ENCODE measurements at regions not wholly inside any gene's neighbourhood (a gene's known extent, or its start where the extent isn't known, plus 50 kb on each side); places are given as distances from the start of the nearest gene placed in this dataset.

DNA sequence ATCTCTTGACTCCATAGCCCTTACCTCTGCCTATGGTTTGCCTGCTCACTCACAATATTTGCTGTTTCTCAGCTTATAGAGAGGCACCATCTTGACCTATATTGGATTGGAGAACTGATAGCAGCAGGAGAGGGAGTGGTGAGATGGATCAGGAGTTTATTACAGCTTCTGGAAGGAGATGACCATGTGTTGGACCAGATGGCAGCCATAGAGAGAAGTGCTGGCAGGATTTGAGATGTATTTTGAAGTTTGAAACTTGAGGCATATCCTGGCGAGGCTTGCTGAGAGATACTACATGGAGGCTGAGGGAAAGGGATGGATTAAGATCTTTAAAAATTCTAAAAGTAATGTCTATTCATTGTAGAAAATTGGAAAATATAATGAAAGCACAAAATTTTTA is 198.0 kb upstream of the ZFP64 start:
- Histone ChIP-seq H3K4me1 (no peaks in the 10 kb centered on the region), H3K27me3 (replicated peaks in 1 of 7) (no peaks in the 10 kb centered on the region), H3K36me3 (no peaks in the 10 kb centered on the region), H3K27ac (no peak overlapping the region), H3K9me3 (no peaks in the 10 kb centered on the region), H3K4me3 (no peak overlapping the region)
- DNase-seq, result no peak
- intact Hi-C loops (cut with DNase I; ENCODE audit: low total_unique reads), result no loop called here
- no peak for TF ChIP-seq POLR2A (IDR thresholded peaks at IDR 0.05)
- TF ChIP-seq POLR2AphosphoS5 (IDR thresholded peaks at IDR 0.05), result no peak
- TF ChIP-seq, protein P1, sequence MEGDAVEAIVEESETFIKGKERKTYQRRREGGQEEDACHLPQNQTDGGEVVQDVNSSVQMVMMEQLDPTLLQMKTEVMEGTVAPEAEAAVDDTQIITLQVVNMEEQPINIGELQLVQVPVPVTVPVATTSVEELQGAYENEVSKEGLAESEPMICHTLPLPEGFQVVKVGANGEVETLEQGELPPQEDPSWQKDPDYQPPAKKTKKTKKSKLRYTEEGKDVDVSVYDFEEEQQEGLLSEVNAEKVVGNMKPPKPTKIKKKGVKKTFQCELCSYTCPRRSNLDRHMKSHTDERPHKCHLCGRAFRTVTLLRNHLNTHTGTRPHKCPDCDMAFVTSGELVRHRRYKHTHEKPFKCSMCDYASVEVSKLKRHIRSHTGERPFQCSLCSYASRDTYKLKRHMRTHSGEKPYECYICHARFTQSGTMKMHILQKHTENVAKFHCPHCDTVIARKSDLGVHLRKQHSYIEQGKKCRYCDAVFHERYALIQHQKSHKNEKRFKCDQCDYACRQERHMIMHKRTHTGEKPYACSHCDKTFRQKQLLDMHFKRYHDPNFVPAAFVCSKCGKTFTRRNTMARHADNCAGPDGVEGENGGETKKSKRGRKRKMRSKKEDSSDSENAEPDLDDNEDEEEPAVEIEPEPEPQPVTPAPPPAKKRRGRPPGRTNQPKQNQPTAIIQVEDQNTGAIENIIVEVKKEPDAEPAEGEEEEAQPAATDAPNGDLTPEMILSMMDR (IDR thresholded peaks at IDR 0.05 in 8 of 11, conservative IDR thresholded peaks at IDR 0.05 in 3 of 11), result no peak
- 84 to 93% (median 91%) methylated on average over 1 of the region's 1 CpG for WGBS, 5 donors

DNA sequence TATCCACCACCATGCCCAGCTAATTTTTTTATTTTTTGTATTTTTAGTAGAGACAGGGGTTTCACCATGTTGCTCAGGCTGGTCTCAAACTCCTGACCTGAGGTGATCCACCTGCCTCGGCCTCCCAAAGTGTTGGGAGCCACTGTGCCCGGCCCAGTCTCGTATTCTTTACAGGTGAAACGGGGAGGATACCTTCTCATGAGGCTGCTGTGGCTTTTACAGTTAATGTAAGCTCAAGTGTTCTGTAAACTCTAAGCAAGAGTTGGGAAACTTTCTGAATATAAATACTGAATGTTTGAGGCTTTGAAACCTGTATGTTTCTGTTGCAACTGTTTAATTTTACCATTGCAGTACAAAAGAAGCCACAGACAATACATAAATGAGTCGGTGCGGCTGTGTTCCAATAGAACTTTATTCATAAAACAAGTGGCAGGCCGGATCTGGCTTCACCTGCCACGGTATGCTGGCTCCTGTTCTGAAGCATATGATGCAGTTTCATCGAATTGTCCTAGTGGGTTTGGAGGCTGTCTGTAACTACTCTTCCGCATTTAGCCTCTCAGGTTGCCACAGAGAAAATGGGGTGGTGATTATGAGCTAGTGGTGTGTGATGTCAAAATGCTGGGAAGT is 192.5 kb upstream of the ZFP64 start:
- no peaks in the 10 kb centered on the region for H3K4me1 ChIP-seq
- H3K4me3 ChIP-seq, result no peak overlapping the region
- DNase-seq, result no peak
- no peaks in the 10 kb centered on the region for H3K27me3 ChIP-seq (replicated peaks in 1 of 7)
- intact Hi-C loops (cut with DNase I; ENCODE audit: low total_unique reads), result no loop called here
- no peaks in the 10 kb centered on the region for H3K36me3 ChIP-seq
- no peak overlapping the region for H3K27ac ChIP-seq
- 86 to 95% (median 87%) methylated on average over 10 of the region's 10 CpGs for WGBS, 5 donors
- peaks cover 0 to 10% (median 8%) of the 10 kb centered on the region in 8 donors for H3K9me3 ChIP-seq
- TF ChIP-seq, protein P1 (IDR thresholded peaks at IDR 0.05 in 8 of 11, conservative IDR thresholded peaks at IDR 0.05 in 3 of 11), result no peak
- TF ChIP-seq POLR2AphosphoS5 (IDR thresholded peaks at IDR 0.05) (no peak), POLR2A (IDR thresholded peaks at IDR 0.05) (no peak)

DNA sequence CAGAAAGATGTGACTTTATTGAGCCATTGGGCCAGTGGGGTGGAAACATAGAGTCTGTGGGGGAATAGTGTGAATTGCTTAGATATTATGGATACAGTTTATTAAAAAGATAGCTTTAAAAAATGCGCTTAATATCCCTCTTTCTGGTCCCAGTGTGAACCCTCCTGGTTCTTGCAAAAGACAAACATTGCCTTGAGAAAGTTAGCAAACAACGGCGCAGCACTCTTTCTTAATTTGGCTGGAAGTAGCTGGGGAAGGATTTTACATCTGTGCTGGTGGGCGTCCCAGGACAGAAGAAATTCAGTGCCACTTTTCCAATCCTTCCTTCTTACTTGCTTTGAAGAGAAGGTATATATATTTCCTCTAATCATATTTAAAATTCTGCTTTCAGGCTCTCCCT is 191.4 kb upstream of the ZFP64 start:
- Histone ChIP-seq H3K4me3 (no peak overlapping the region), H3K9me3 (peaks cover 0 to 10% (median 8%) of the 10 kb centered on the region in 8 donors), H3K4me1 (no peaks in the 10 kb centered on the region), H3K27me3 (replicated peaks in 1 of 7) (no peaks in the 10 kb centered on the region), H3K36me3 (no peaks in the 10 kb centered on the region), H3K27ac (no peak overlapping the region)
- intact Hi-C loops (cut with DNase I; ENCODE audit: low total_unique reads), result no loop called here
- 89 to 94% (median 91%) methylated on average over 4 of the region's 4 CpGs for WGBS, 5 donors
- DNase-seq, result no peak
- TF ChIP-seq, protein P1 (IDR thresholded peaks at IDR 0.05 in 8 of 11, conservative IDR thresholded peaks at IDR 0.05 in 3 of 11), result no peak
- no peak for TF ChIP-seq POLR2A (IDR thresholded peaks at IDR 0.05)
- no peak for TF ChIP-seq POLR2AphosphoS5 (IDR thresholded peaks at IDR 0.05)

DNA sequence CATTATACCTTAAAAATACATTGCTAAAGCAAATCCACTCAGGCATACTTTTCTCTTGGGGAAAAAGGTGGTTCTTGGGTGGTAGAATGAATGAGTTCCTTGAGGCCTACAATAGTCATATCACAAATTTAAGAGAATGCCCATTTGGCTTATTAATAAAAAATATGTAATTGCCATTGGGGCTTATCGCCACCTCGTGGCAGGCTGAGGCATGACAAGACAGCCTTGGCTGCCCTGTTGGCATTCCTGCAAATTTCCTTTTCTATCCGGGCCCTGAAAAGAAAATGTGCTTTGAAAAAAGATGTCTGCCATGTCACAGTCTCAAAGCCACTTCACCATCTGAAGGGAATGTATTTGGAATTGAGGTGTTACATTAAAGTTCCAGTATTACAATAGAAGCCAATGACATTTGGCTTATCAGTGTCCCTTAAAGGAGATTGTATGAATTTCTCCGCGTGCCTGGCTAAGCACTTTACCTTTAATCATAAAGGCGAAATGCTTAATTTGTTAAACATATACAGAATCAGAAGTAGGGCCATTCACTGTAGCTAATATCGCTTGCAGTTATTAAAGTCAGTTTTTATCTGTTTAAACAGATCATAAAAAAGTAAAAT is 188.3 kb upstream of the ZFP64 start:
- peaks cover 0 to 10% (median 8%) of the 10 kb centered on the region in 8 donors for H3K9me3 ChIP-seq
- WGBS, 5 donors, result 49 to 54% (median 53%) methylated on average over 7 of the region's 7 CpGs
- DNase-seq, result peak; percentile 68
- H3K4me1 ChIP-seq, result no peaks in the 10 kb centered on the region
- H3K36me3 ChIP-seq, result no peaks in the 10 kb centered on the region
- TF ChIP-seq, protein P1 (IDR thresholded peaks at IDR 0.05 in 8 of 11, conservative IDR thresholded peaks at IDR 0.05 in 3 of 11), result peak; percentile 57 to 93 (median 85)
- TF ChIP-seq POLR2A (IDR thresholded peaks at IDR 0.05), result no peak
- no peak for TF ChIP-seq POLR2AphosphoS5 (IDR thresholded peaks at IDR 0.05)
- no peak overlapping the region for H3K27ac ChIP-seq
- H3K4me3 ChIP-seq, result no peak overlapping the region
- H3K27me3 ChIP-seq (replicated peaks in 1 of 7), result no peaks in the 10 kb centered on the region
- intact Hi-C loops (cut with DNase I; ENCODE audit: low total_unique reads), result loop anchor here (2.0 kb wide), 1 partner anchor 67 kb away; no protein-coding TSS in a partner anchor

Measured in spleen (tissue), 11 donors.